ENCODE measurements at regions not wholly inside any gene's neighbourhood (a gene's known extent, or its start where the extent isn't known, plus 50 kb on each side); places are given as distances from the start of the nearest gene placed in this dataset.

DNA sequence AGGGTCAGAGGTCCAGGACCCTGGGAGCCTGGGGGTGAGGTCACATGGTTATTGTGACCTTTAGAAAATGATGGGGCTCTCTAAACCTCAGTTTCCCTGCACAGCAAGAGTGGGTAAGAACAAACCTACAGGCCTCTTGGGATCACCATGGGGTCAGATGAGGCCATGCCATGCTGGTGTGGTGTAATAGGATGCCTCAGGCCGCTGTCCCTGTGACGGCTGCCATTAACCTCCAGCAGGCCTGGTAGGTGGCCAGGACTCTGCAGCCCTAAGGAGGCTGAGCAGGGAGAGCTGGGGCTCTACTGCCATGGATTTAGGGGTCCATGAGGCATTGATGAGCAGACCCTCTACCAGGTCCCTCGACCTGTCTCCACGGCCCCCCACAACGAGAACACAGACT lies 265.5 kb downstream of the CTTN start:
- no peak overlapping the region for H2BK20ac ChIP-seq (ENCODE audit: low read depth, low read length, poor library complexity, severe bottlenecking)
- H3T11ph ChIP-seq (ENCODE audit: low read length) = no peak overlapping the region
- TF ChIP-seq, protein P1, sequence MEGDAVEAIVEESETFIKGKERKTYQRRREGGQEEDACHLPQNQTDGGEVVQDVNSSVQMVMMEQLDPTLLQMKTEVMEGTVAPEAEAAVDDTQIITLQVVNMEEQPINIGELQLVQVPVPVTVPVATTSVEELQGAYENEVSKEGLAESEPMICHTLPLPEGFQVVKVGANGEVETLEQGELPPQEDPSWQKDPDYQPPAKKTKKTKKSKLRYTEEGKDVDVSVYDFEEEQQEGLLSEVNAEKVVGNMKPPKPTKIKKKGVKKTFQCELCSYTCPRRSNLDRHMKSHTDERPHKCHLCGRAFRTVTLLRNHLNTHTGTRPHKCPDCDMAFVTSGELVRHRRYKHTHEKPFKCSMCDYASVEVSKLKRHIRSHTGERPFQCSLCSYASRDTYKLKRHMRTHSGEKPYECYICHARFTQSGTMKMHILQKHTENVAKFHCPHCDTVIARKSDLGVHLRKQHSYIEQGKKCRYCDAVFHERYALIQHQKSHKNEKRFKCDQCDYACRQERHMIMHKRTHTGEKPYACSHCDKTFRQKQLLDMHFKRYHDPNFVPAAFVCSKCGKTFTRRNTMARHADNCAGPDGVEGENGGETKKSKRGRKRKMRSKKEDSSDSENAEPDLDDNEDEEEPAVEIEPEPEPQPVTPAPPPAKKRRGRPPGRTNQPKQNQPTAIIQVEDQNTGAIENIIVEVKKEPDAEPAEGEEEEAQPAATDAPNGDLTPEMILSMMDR (conservative IDR thresholded peaks at IDR 0.05) = no peak
- H3K4me2 ChIP-seq (ENCODE audit: insufficient read depth, insufficient read length, low read length) = no peak overlapping the region
- no peak overlapping the region for H2AK5ac ChIP-seq (ENCODE audit: insufficient read length, low read length)
- DNase-seq = no peak
- H2BK120ac ChIP-seq (ENCODE audit: low read depth, low read length, poor library complexity, severe bottlenecking) = no peak overlapping the region
- H3K79me1 ChIP-seq (ENCODE audit: insufficient read depth, low read depth, low read length, poor library complexity, severe bottlenecking) = no peaks in the 10 kb centered on the region
- no peak overlapping the region for H2BK12ac ChIP-seq (ENCODE audit: insufficient read length, low read depth, low read length)
- no peak overlapping the region for H4K8ac ChIP-seq (replicated peaks; ENCODE audit: insufficient read length, low read depth, low read length)
- no peak overlapping the region for H3K9ac ChIP-seq (ENCODE audit: extremely low read depth, insufficient read length, low read length)
- no peak overlapping the region for H4K91ac ChIP-seq (ENCODE audit: insufficient read length, low read depth, low read length)
- H2BK15ac ChIP-seq (ENCODE audit: low read depth, low read length) = no peak overlapping the region
- no peak overlapping the region for H3K4ac ChIP-seq (ENCODE audit: low read depth, low read length)
- H3K18ac ChIP-seq (ENCODE audit: insufficient read length, low read depth, low read length) = no peak overlapping the region
- no peak overlapping the region for H2AFZ ChIP-seq (ENCODE audit: low read length)
- WGBS (ENCODE audit: extremely low coverage, insufficient read length, low lambda C conversion rate) = no CpG with 5 or more reads among the region's 5 CpGs
- no peak overlapping the region for H3K27ac ChIP-seq (ENCODE audit: insufficient read length, low read depth, low read length)
- Mint-ChIP-seq H3K4me3 (no peak overlapping the region; a peak in 1 of 5 replicates), H3K9me3 (no peaks in the 10 kb centered on the region), H3K27ac (no peak overlapping the region), H3K4me1 (peaks cover 15% of the 10 kb centered on the region in 2 experiments), H3K27me3 (ENCODE audit: low read depth) (peaks cover 17% of the 10 kb centered on the region), H3K36me3 (ENCODE audit: insufficient read depth in 1 of 3, low read depth in 3 of 3) (peaks cover 9 to 19% (median 12%) of the 10 kb centered on the region in 3 experiments; a peak in 4 of 7 replicates)
- H3K4me1 ChIP-seq (ENCODE audit: insufficient read depth, low read length) = peaks cover 7% of the 10 kb centered on the region; the same call in 1 of the 2 replicates
- no peak overlapping the region for H4K5ac ChIP-seq (ENCODE audit: insufficient read length, low read depth, low read length)
- no peaks in the 10 kb centered on the region for H3K27me3 ChIP-seq (ENCODE audit: insufficient read depth, low read length)
- H3K79me2 ChIP-seq (ENCODE audit: insufficient read depth, low read length) = no peaks in the 10 kb centered on the region; the same call in 1 of the 2 replicates
- no peaks in the 10 kb centered on the region for H3K9me3 ChIP-seq (ENCODE audit: control insufficient read depth, low read depth, low read length)
- H2BK5ac ChIP-seq (ENCODE audit: insufficient read length, low read length) = no peak overlapping the region
- H3K56ac ChIP-seq (ENCODE audit: insufficient read length, low read depth, low read length) = no peak overlapping the region
- H3K23me2 ChIP-seq (ENCODE audit: insufficient read length, low read depth, low read length, poor library complexity, severe bottlenecking) = peaks cover 5% of the 10 kb centered on the region
- no peaks in the 10 kb centered on the region for H4K20me1 ChIP-seq (ENCODE audit: control insufficient read depth, insufficient read depth, insufficient read length)
- H3K23ac ChIP-seq (ENCODE audit: insufficient read length, low read depth, low read length) = no peak overlapping the region
- H3K14ac ChIP-seq (ENCODE audit: insufficient read depth, low read length) = no peak overlapping the region
